KOPT-K1 (cell line): ENCODE measurements at regions not wholly inside any gene's neighbourhood (a gene's known extent, or its start where the extent isn't known, plus 50 kb on each side); places are given as distances from the start of the nearest gene placed in this dataset.

Experiments
- H3K27ac ChIP-seq: fragments of 200-600 bp; sonication (generic); 2 replicates; pipeline ENCODE4 v1.5.1; 2016; ENCODE audit warnings: antibody characterized with exemption, mild to moderate bottlenecking, low read depth, low read length; ENCODE audit not compliant: poor library complexity, severe bottlenecking
- H3K36me3 ChIP-seq: fragments of 200-600 bp; sonication (generic); 2 replicates; pipeline ENCODE4 v1.5.1; 2017; ENCODE audit warnings: antibody characterized with exemption, mild to moderate bottlenecking, low read length, moderate library complexity; ENCODE audit not compliant: insufficient read depth
- H3K9me3 ChIP-seq: fragments of 200-600 bp; sonication (generic); 2 replicates; pipeline ENCODE4 v1.5.1; 2017; ENCODE audit warnings: antibody characterized with exemption, low read length, mild to moderate bottlenecking; ENCODE audit not compliant: insufficient read depth, poor library complexity, severe bottlenecking

GRCh38 chr1:209238356-209238755 lies 345.2 kb upstream of the CAMK1G start:
- Histone ChIP-seq H3K27ac (no peak overlapping the region), H3K36me3 (no peaks in the 10 kb centered on the region), H3K9me3 (no peaks in the 10 kb centered on the region)

GRCh38 chr1:209240351-209240750 lies 343.2 kb upstream of the CAMK1G start:
- Histone ChIP-seq H3K27ac (no peak overlapping the region), H3K36me3 (no peaks in the 10 kb centered on the region), H3K9me3 (no peaks in the 10 kb centered on the region)

- Histone ChIP-seq H3K27ac (no peak overlapping the region), H3K36me3 (no peaks in the 10 kb centered on the region), H3K9me3 (no peaks in the 10 kb centered on the region)
These were observed 342.0 kb upstream of the CAMK1G start for GRCh38 chr1:209241487-209241886.

GRCh38 chr1:209248649-209249279 lies 334.8 kb upstream of the CAMK1G start:
- no peaks in the 10 kb centered on the region for H3K36me3 ChIP-seq
- H3K9me3 ChIP-seq, result no peaks in the 10 kb centered on the region
- no peak overlapping the region for H3K27ac ChIP-seq

GRCh38 chr1:209249280-209249670 lies 334.2 kb upstream of the CAMK1G start:
- no peak overlapping the region for H3K27ac ChIP-seq
- H3K36me3 ChIP-seq, result no peaks in the 10 kb centered on the region

GRCh38 chr1:209249785-209250440 lies 333.6 kb upstream of the CAMK1G start:
- Histone ChIP-seq H3K36me3 (no peaks in the 10 kb centered on the region), H3K27ac (no peak overlapping the region), H3K9me3 (no peaks in the 10 kb centered on the region)

More at GRCh38 chr1:209249280-209249670, 334.2 kb upstream of the CAMK1G start:
- H3K9me3 ChIP-seq, result no peaks in the 10 kb centered on the region

- Histone ChIP-seq H3K27ac (no peak overlapping the region), H3K9me3 (no peaks in the 10 kb centered on the region), H3K36me3 (no peaks in the 10 kb centered on the region)
These were observed 332.5 kb upstream of the CAMK1G start for GRCh38 chr1:209250861-209251636.

- peaks cover 17% of the 10 kb centered on the region for H3K9me3 ChIP-seq
- H3K27ac ChIP-seq, result no peak overlapping the region
- no peaks in the 10 kb centered on the region for H3K36me3 ChIP-seq
These were observed 326.7 kb upstream of the CAMK1G start for GRCh38 chr1:209256766-209257350.

- Histone ChIP-seq H3K36me3 (no peaks in the 10 kb centered on the region), H3K9me3 (peaks cover 17% of the 10 kb centered on the region), H3K27ac (no peak overlapping the region)
These were observed 326.1 kb upstream of the CAMK1G start for GRCh38 chr1:209257454-209257853.

- Histone ChIP-seq H3K9me3 (peaks cover 17% of the 10 kb centered on the region), H3K27ac (no peak overlapping the region), H3K36me3 (no peaks in the 10 kb centered on the region)
These were observed 323.4 kb upstream of the CAMK1G start for GRCh38 chr1:209260136-209260535.

GRCh38 chr1:209262631-209263030 lies 320.9 kb upstream of the CAMK1G start:
- Histone ChIP-seq H3K9me3 (peaks cover 15% of the 10 kb centered on the region), H3K36me3 (no peaks in the 10 kb centered on the region), H3K27ac (no peak overlapping the region)

GRCh38 chr1:209265301-209265700 lies 318.2 kb upstream of the CAMK1G start:
- H3K27ac ChIP-seq, result no peak overlapping the region

GRCh38 chr1:209266590-209267205 lies 316.8 kb upstream of the CAMK1G start:
- no peaks in the 10 kb centered on the region for H3K9me3 ChIP-seq
- H3K36me3 ChIP-seq, result no peaks in the 10 kb centered on the region
- H3K27ac ChIP-seq, result no peak overlapping the region

More at GRCh38 chr1:209265301-209265700, 318.2 kb upstream of the CAMK1G start:
- Histone ChIP-seq H3K9me3 (no peaks in the 10 kb centered on the region), H3K36me3 (no peaks in the 10 kb centered on the region)

GRCh38 chr1:209267968-209268367 lies 315.5 kb upstream of the CAMK1G start:
- Histone ChIP-seq H3K9me3 (no peaks in the 10 kb centered on the region), H3K36me3 (no peaks in the 10 kb centered on the region), H3K27ac (no peak overlapping the region)

GRCh38 chr1:209268479-209268878 lies 315.0 kb upstream of the CAMK1G start:
- H3K9me3 ChIP-seq, result no peaks in the 10 kb centered on the region
- H3K27ac ChIP-seq, result no peak overlapping the region
- H3K36me3 ChIP-seq, result no peaks in the 10 kb centered on the region
